ENCODE measurements at regions not wholly inside any gene's neighbourhood (a gene's known extent, or its start where the extent isn't known, plus 50 kb on each side); places are given as distances from the start of the nearest gene placed in this dataset.

- TF ChIP-seq, protein P1, sequence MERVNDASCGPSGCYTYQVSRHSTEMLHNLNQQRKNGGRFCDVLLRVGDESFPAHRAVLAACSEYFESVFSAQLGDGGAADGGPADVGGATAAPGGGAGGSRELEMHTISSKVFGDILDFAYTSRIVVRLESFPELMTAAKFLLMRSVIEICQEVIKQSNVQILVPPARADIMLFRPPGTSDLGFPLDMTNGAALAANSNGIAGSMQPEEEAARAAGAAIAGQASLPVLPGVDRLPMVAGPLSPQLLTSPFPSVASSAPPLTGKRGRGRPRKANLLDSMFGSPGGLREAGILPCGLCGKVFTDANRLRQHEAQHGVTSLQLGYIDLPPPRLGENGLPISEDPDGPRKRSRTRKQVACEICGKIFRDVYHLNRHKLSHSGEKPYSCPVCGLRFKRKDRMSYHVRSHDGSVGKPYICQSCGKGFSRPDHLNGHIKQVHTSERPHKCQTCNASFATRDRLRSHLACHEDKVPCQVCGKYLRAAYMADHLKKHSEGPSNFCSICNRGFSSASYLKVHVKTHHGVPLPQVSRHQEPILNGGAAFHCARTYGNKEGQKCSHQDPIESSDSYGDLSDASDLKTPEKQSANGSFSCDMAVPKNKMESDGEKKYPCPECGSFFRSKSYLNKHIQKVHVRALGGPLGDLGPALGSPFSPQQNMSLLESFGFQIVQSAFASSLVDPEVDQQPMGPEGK (CRISPR knock-in tag; IDR thresholded peaks at IDR 0.05; ENCODE audit: borderline replicate concordance) = no peak
- TF ChIP-seq CREB5 (CRISPR knock-in tag; IDR thresholded peaks at IDR 0.05; ENCODE audit: low read depth) (no peak), ZNF565 (CRISPR knock-in tag; conservative IDR thresholded peaks at IDR 0.05; ENCODE audit: low read depth) (no peak), ISL1 (CRISPR knock-in tag; IDR thresholded peaks at IDR 0.05) (no peak), SNAI2 (CRISPR knock-in tag; IDR thresholded peaks at IDR 0.05) (no peak), ZNF8 (CRISPR knock-in tag; IDR thresholded peaks at IDR 0.05) (no peak), PPARA (CRISPR knock-in tag; IDR thresholded peaks at IDR 0.05; ENCODE audit: borderline replicate concordance) (no peak), TCF4 (CRISPR knock-in tag; IDR thresholded peaks at IDR 0.05; ENCODE audit: borderline replicate concordance) (no peak), GLIS3 (CRISPR knock-in tag; IDR thresholded peaks at IDR 0.05) (no peak), BACH2 (CRISPR knock-in tag; IDR thresholded peaks at IDR 0.05; ENCODE audit: borderline replicate concordance) (no peak), ZC3H10 (CRISPR knock-in tag; IDR thresholded peaks at IDR 0.05) (no peak), ESRRG (CRISPR knock-in tag; IDR thresholded peaks at IDR 0.05) (no peak), RARB (CRISPR knock-in tag; IDR thresholded peaks at IDR 0.05) (no peak), ARNTL (CRISPR knock-in tag; IDR thresholded peaks at IDR 0.05; ENCODE audit: borderline replicate concordance, low read depth) (no peak), TSHZ2 (CRISPR knock-in tag; IDR thresholded peaks at IDR 0.05) (no peak), ZFP30 (CRISPR knock-in tag; IDR thresholded peaks at IDR 0.05) (no peak), OSR1 (CRISPR knock-in tag; IDR thresholded peaks at IDR 0.05) (no peak)
- TF ChIP-seq, protein P2, sequence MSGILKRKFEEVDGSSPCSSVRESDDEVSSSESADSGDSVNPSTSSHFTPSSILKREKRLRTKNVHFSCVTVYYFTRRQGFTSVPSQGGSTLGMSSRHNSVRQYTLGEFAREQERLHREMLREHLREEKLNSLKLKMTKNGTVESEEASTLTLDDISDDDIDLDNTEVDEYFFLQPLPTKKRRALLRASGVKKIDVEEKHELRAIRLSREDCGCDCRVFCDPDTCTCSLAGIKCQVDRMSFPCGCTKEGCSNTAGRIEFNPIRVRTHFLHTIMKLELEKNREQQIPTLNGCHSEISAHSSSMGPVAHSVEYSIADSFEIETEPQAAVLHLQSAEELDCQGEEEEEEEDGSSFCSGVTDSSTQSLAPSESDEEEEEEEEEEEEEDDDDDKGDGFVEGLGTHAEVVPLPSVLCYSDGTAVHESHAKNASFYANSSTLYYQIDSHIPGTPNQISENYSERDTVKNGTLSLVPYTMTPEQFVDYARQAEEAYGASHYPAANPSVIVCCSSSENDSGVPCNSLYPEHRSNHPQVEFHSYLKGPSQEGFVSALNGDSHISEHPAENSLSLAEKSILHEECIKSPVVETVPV (CRISPR knock-in tag; IDR thresholded peaks at IDR 0.05) = no peak
- no peak for ATAC-seq
These were observed 660.3 kb downstream of the TLR4 start for GRCh38 chr9:118364266-118365106.

DNA sequence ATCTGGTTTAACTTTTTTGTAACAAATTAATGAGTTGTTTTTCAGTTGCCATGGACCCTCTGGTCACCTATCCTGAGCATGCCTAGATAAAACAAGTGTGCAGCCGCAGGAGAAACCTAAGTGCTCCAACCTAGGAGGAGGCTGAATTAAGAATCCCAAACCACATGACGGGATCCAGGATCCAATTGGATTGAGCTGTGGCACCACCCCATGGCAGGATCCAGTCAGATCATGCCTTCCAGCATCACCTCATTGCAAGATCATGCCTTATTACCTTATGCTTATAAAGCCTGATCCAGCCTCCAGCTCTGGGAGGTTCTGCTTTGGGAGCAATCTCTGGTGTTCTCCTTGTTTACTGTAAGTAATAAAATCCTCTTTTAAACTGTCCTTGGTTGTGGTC, 662.0 kb downstream of the TLR4 start:
- TF ChIP-seq ISL1 (CRISPR knock-in tag; IDR thresholded peaks at IDR 0.05) = no peak
- TF ChIP-seq TOX (CRISPR knock-in tag; IDR thresholded peaks at IDR 0.05; ENCODE audit: borderline replicate concordance) = no peak
- no peak for TF ChIP-seq ZFP30 (CRISPR knock-in tag; IDR thresholded peaks at IDR 0.05)
- no peak for TF ChIP-seq ARNTL (CRISPR knock-in tag; IDR thresholded peaks at IDR 0.05; ENCODE audit: borderline replicate concordance, low read depth)
- TF ChIP-seq, protein P1 (CRISPR knock-in tag; IDR thresholded peaks at IDR 0.05; ENCODE audit: borderline replicate concordance) = no peak
- no peak for TF ChIP-seq CREB5 (CRISPR knock-in tag; IDR thresholded peaks at IDR 0.05; ENCODE audit: low read depth)
- no peak for TF ChIP-seq ZNF8 (CRISPR knock-in tag; IDR thresholded peaks at IDR 0.05)
- TF ChIP-seq CSDC2 (CRISPR knock-in tag; IDR thresholded peaks at IDR 0.05) = no peak
- TF ChIP-seq, protein P2 (CRISPR knock-in tag; IDR thresholded peaks at IDR 0.05) = no peak
- TF ChIP-seq TSHZ2 (CRISPR knock-in tag; IDR thresholded peaks at IDR 0.05) = no peak
- TF ChIP-seq ZNF565 (CRISPR knock-in tag; conservative IDR thresholded peaks at IDR 0.05; ENCODE audit: low read depth) = no peak
- no peak for TF ChIP-seq ESRRG (CRISPR knock-in tag; IDR thresholded peaks at IDR 0.05)
- no peak for TF ChIP-seq ZC3H10 (CRISPR knock-in tag; IDR thresholded peaks at IDR 0.05)
- ATAC-seq = no peak
